HG02885 (cell line): ENCODE measurements at regions not wholly inside any gene's neighbourhood (a gene's known extent, or its start where the extent isn't known, plus 50 kb on each side); places are given as distances from the start of the nearest gene placed in this dataset.

Experiments
- ATAC-seq: cut with Tn5 transposase; IDR thresholded peaks from one replicate; pipeline ENCODE4 v1.9.1; 2021; ENCODE audit warnings: mild to moderate bottlenecking; ENCODE audit not compliant: unreplicated experiment, poor library complexity

DNA sequence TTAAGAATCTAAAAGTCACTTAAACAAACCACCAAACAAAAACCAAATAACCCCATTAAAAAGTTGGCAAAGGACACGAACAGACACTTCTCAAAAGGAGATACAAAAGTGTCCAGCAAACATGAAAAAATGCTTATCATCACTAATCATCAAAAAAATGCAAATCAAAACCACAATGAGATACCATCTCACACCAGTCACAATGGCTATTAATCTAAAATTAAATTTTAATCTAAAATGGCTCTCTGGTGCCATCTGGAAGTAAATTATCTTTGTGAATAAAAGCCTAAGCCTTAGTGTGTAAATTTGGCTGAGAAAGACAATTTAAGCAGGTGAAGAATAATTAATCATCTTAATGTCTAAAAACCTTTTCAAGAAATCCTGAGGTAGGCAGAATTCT lies 204.5 kb upstream of the PPFIA2 start:
- ATAC-seq: no peak

- no peak for ATAC-seq
These were observed 203.9 kb upstream of the PPFIA2 start for GRCh38 chr12:81963026-81963425.

DNA sequence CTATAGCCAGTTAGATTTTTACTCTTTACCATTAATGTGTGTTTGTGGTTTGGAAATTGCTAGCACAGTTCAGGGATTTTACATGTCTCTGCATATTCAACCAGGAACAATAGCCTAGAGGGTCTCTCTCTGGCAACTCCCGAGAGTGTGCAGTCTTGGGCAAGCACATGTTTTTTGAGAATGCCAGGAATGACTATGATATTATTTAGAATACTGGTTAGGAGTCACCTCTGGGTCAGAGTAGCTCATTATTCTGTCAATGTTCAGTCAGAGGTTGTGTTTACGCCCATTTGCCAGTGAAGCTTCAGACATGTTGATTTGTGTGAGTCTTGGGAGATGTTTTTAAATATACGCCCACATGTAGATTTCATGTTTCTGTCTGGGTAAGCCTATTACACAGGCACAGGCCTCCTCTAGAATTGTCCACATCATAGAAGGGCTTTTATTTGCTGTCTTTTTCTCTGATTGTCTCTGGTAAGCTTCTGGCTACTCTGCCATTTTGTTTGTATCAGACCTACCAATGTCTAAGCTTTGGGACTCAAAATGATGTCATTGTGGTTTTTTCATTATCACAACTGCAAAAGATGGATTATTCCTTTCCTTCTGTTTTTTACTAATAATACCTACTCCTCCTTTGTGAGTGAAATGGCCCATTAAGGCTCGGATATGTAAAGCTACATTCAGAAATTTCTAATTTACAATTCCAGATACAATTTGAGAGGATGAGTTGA lies 203.1 kb upstream of the PPFIA2 start:
- ATAC-seq: no peak

- no peak for ATAC-seq
These were observed 199.3 kb upstream of the PPFIA2 start for GRCh38 chr12:81958406-81958805.

DNA sequence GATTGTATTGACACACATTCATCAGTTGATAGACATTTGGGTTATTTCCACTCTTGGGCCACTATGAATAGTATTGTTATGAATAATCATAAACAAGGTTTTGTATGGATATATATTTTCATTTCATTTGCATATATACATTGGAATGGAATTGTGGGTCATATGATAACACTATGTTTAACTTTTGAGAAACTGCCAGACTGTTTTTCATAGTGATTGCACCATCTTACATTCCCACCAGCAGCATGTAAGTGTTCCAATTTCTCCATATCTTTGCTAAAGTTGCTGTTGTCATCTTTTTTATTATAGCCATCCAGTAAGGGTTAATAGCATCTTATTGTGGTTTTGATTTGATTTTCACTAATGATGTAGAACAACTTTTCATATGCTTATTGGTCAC lies 198.5 kb upstream of the PPFIA2 start:
- ATAC-seq: no peak

GRCh38 chr12:81956468-81956860 lies 197.3 kb upstream of the PPFIA2 start:
- no peak for ATAC-seq

- no peak for ATAC-seq
These were observed 194.4 kb upstream of the PPFIA2 start for GRCh38 chr12:81953541-81953940.

GRCh38 chr12:81950871-81951270 lies 191.7 kb upstream of the PPFIA2 start:
- no peak for ATAC-seq

- ATAC-seq: no peak
These were observed 190.7 kb upstream of the PPFIA2 start for GRCh38 chr12:81949841-81950308.

GRCh38 chr12:81949416-81949815 lies 190.3 kb upstream of the PPFIA2 start:
- no peak for ATAC-seq

DNA sequence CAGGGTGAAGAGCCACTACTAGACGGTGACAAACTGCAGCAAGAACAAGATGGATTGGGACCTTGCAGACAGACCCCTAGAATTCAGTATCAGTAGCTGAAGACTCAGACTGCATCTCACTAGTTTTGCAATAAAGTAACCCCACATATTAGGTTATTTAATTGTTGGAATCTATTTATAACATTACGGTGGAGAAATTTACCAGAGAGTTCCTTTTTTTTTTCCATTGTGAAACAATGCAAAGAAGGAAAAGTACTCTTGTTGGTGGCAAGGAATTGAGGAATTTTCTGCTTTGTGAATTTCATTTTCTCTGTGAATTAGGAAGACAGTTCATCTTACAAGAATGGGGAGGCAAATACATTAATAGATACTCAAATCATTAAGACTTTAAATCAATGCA lies 185.7 kb upstream of the PPFIA2 start:
- no peak for ATAC-seq

- no peak for ATAC-seq
These were observed 183.4 kb upstream of the PPFIA2 start for GRCh38 chr12:81942594-81942993.

DNA sequence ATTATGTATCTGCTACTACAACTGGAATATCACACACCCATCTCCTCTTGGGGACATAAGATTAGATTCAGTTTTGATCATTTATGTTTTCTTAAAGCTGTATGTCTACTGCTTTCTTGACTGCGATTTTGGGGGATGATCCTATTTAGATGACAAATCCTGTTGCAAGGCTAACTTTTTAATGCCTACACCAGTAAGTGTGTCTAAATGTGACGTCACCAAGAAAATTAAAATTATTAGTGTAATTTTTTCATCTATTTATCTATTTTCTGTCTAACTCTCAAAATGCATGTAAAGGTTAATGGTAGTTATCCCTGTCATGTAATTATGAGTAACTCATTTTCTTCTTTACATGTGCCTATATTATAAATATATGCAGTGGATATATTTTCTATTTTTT lies 170.9 kb upstream of the PPFIA2 start:
- ATAC-seq: no peak

GRCh38 chr12:81896771-81897170 lies 137.6 kb upstream of the PPFIA2 start:
- no peak for ATAC-seq

- no peak for ATAC-seq
These were observed 129.8 kb upstream of the PPFIA2 start for GRCh38 chr12:81888961-81889360.

DNA sequence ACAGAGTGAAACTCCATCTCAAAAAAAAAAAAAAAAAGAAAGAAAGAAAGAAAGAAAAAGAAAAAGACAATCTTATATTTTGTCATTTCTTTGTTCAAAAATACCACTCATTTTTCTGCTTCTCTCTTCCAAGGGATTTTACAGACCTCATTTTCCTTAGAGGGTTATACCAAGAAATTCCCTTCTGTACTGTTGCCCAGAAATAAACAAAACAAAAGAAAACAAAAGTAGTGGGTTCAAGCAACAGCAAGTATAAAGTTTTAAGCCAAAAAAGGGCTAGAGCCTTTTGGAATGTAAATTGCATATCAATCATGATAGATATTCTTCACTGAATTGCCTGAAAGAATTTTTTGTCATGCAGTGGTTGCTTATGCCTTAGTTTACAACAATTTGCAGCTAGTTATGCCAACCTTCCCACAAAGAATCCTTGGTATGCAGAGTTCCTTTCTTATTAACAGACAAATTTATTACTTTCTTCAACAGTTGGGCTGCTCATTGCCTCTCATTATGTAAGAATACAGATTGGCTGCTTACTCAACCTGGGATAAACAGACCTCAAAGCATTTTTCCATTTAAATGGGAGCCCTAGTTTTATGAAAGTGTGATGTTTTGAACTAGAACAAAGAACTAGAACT lies 129.1 kb upstream of the PPFIA2 start:
- no peak for ATAC-seq

DNA sequence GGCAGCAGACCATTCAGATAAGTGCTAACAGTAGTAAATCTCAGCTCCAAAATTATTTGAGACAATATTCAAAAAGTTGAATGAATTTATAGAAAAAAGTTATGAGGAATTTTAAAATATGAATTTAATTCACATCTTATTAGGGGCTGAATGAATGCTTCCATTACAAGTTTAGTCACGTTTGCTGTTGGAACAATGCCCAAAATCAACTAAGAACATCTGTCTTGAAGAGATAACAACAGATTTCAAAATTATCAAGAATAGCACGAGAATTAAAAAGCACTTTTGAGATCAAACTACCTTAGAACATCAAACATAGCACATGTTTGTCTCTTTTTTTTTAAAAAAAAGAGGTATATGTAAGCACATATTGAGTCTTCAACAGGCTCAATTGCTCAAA lies 115.4 kb upstream of the PPFIA2 start:
- no peak for ATAC-seq

- ATAC-seq: no peak
These were observed 115.0 kb upstream of the PPFIA2 start for GRCh38 chr12:81874166-81874565.

DNA sequence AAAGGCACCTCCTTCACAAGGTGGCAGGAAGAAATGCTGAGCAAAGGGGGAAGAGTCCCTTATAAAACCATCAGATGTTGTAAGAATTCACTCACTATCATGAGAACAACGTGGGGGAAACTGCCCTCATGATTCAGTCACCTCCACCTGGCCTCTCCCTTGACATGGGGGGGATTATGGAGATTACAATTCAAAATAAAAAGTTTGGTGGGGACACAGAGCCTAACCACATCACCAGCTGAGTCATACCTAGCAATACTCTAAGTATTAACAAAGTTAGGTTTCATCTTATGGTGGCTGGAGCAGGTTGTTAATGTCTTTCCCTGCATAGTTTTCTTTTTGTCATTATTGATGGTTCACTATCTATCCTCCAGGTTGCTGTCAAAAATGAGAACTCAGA lies 113.2 kb upstream of the PPFIA2 start:
- no peak for ATAC-seq

DNA sequence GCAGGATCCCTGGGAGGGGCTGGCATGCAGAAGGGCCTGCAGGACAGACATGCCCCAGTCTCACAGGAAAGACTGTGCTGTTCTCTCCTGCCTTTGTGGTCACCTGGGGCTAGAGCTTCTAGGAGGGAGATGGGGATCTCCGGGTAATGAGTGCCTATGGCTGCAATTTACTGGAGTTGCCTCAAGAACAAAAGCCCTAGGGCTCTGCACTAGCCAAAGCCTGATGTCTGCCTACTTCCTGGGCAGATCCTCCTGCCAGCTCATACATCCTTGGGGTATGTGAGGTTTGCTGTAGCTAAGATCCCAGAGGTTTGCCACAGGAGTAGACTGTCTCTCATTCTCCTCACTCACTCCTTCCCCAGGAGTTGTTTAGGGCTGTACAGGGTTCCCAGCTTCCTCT lies 106.9 kb upstream of the PPFIA2 start:
- ATAC-seq: no peak

GRCh38 chr12:81863406-81863805 lies 104.3 kb upstream of the PPFIA2 start:
- no peak for ATAC-seq

DNA sequence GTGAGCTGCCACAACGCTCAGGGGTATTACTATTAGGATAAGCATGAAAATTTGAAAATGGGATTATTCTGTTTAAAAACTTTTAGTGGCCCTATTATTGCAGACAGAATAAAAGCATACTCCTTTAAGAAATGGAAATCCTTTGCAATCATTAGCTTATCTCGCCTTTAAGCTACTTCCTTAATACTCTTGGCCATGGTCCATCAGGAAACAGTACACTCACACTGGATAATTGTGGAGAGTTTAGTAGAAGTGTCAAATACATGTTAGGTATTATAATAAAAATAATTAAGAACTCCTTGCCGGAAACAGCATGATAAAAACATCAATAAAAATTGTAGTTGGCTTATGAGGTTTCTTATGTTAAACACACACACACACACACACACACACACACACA lies 100.4 kb upstream of the PPFIA2 start:
- no peak for ATAC-seq
